ENCODE measurements at regions not wholly inside any gene's neighbourhood (a gene's known extent, or its start where the extent isn't known, plus 50 kb on each side); places are given as distances from the start of the nearest gene placed in this dataset.

DNA sequence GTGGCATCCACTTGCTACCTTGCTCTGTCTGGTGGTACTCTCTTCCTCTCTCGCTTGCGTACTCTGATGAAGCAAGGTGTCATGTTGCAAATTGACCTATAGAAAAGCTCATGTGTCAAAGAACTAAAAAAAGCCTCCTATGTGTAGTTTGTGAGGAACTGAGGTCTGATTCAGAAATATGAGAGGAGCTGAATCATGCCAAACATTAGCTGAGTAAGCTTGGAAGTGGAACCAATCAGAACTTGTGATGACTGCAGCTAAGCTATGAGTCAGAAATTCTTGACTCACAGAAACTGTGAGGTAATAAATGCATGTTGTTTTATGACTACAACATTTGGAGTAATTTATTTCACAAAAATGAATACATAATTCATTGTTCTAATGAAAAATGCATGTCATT lies 2138.8 kb downstream of the PCDH7 start:
- Mint-ChIP-seq H3K4me1 (ENCODE audit: low read depth, unreplicated experiment) (no peaks in the 10 kb centered on the region), H3K27me3 (ENCODE audit: insufficient read depth, unreplicated experiment) (no peaks in the 10 kb centered on the region), H3K36me3 (ENCODE audit: insufficient read depth, unreplicated experiment) (no peaks in the 10 kb centered on the region), H3K9me3 (ENCODE audit: unreplicated experiment) (peaks cover 9% of the 10 kb centered on the region), H3K27ac (ENCODE audit: unreplicated experiment) (no peak overlapping the region), H3K4me3 (ENCODE audit: unreplicated experiment) (no peak overlapping the region)
- intact Hi-C loops (cut with micrococcal nuclease; ENCODE audit: unreplicated experiment), result no loop called here
- no peaks in the 10 kb centered on the region for H3K9me3 ChIP-seq
- H3K27me3 ChIP-seq (replicated peaks; ENCODE audit: control insufficient read depth, insufficient read depth, low read length), result no peaks in the 10 kb centered on the region
- H3K36me3 ChIP-seq (ENCODE audit: control insufficient read depth, insufficient read depth, low read length), result no peaks in the 10 kb centered on the region
- TF ChIP-seq, protein P1, sequence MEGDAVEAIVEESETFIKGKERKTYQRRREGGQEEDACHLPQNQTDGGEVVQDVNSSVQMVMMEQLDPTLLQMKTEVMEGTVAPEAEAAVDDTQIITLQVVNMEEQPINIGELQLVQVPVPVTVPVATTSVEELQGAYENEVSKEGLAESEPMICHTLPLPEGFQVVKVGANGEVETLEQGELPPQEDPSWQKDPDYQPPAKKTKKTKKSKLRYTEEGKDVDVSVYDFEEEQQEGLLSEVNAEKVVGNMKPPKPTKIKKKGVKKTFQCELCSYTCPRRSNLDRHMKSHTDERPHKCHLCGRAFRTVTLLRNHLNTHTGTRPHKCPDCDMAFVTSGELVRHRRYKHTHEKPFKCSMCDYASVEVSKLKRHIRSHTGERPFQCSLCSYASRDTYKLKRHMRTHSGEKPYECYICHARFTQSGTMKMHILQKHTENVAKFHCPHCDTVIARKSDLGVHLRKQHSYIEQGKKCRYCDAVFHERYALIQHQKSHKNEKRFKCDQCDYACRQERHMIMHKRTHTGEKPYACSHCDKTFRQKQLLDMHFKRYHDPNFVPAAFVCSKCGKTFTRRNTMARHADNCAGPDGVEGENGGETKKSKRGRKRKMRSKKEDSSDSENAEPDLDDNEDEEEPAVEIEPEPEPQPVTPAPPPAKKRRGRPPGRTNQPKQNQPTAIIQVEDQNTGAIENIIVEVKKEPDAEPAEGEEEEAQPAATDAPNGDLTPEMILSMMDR (IDR thresholded peaks at IDR 0.05; ENCODE audit: insufficient read depth in 1 of 2, low read depth in 1 of 2, low read length in 1 of 2, severe bottlenecking in 1 of 2, unreplicated experiment in 1 of 2), result no peak
- no peak overlapping the region for H3K4me3 ChIP-seq (ENCODE audit: low read depth, low read length)
- no peaks in the 10 kb centered on the region for H3K4me1 ChIP-seq
- no peak for DNase-seq
- ChIA-PET CTCF (no interaction called here), POLR2A (no interaction called here)
- no TSS peak for BruUV-seq (replicated peaks)

DNA sequence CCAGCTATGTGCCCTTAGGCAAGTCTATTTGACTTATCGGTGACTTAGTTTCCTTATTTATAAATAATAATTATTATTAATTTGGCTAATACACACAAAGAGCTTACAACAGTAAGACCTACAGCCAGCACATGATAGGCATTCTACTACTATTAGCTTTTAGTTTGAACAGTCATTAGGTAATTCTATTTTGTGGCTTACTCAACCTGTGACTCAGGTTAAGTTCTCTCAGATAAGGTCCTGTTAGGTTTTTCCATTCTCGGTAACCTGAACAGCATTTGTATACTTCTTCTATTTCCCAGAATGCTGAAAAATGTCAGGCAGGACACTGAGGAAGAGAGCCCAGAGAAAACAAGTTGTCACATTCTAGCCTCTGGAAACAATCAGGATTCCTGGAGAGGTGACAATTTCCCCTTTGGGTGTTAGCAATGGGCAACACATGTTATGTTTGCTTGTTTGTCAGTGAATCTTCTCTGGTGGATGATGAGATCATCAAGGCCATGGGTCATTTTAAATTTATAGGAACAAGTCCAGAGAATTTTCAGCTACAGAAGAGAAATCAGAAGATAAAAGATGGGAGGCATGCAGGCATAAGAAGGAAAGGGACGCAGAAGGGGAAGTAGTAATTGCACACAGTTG lies 2144.7 kb downstream of the PCDH7 start:
- Histone ChIP-seq H3K9me3 (no peaks in the 10 kb centered on the region), H3K36me3 (ENCODE audit: control insufficient read depth, insufficient read depth, low read length) (no peaks in the 10 kb centered on the region), H3K4me1 (no peaks in the 10 kb centered on the region), H3K27me3 (replicated peaks; ENCODE audit: control insufficient read depth, insufficient read depth, low read length) (no peaks in the 10 kb centered on the region), H3K4me3 (ENCODE audit: low read depth, low read length) (no peak overlapping the region)
- BruUV-seq (replicated peaks), result no TSS peak
- Mint-ChIP-seq H3K27ac (ENCODE audit: unreplicated experiment) (no peak overlapping the region), H3K9me3 (ENCODE audit: unreplicated experiment) (peaks cover 10% of the 10 kb centered on the region), H3K4me3 (ENCODE audit: unreplicated experiment) (no peak overlapping the region), H3K4me1 (ENCODE audit: low read depth, unreplicated experiment) (no peaks in the 10 kb centered on the region), H3K36me3 (ENCODE audit: insufficient read depth, unreplicated experiment) (no peaks in the 10 kb centered on the region), H3K27me3 (ENCODE audit: insufficient read depth, unreplicated experiment) (no peaks in the 10 kb centered on the region)
- intact Hi-C loops (cut with micrococcal nuclease; ENCODE audit: unreplicated experiment), result no loop called here
- ChIA-PET POLR2A (no interaction called here), CTCF (no interaction called here)
- TF ChIP-seq, protein P1 (IDR thresholded peaks at IDR 0.05; ENCODE audit: insufficient read depth in 1 of 2, low read depth in 1 of 2, low read length in 1 of 2, severe bottlenecking in 1 of 2, unreplicated experiment in 1 of 2), result no peak
- DNase-seq, result no peak

DNA sequence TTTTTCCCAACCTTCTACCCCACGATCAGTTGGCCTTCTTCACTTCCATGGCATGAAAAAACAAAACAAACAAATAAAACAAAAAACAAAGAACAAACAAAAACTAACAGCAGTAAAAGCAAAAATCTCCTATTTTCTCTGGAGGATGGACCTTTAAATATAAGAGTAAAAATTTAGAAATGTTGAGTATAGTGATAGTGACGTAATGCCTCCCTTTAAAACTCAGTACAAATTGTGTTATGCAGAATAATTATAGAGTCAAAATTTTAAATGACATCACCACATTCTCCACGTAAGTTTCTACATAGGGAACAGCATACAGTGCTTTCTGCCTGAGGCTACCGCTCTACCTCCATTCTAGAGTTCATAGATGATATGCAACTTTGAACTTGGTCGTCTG lies 2156.4 kb downstream of the PCDH7 start:
- Mint-ChIP-seq H3K4me3 (ENCODE audit: unreplicated experiment) (no peak overlapping the region), H3K27ac (ENCODE audit: unreplicated experiment) (no peak overlapping the region), H3K4me1 (ENCODE audit: low read depth, unreplicated experiment) (no peaks in the 10 kb centered on the region), H3K9me3 (ENCODE audit: unreplicated experiment) (peaks cover 9% of the 10 kb centered on the region), H3K36me3 (ENCODE audit: insufficient read depth, unreplicated experiment) (no peaks in the 10 kb centered on the region), H3K27me3 (ENCODE audit: insufficient read depth, unreplicated experiment) (no peaks in the 10 kb centered on the region)
- intact Hi-C loops (cut with micrococcal nuclease; ENCODE audit: unreplicated experiment), result no loop called here
- H3K36me3 ChIP-seq (ENCODE audit: control insufficient read depth, insufficient read depth, low read length), result no peaks in the 10 kb centered on the region
- CTCF ChIA-PET, result no interaction called here
- no peak for DNase-seq
- no peaks in the 10 kb centered on the region for H3K4me1 ChIP-seq
- TF ChIP-seq, protein P1 (IDR thresholded peaks at IDR 0.05; ENCODE audit: insufficient read depth in 1 of 2, low read depth in 1 of 2, low read length in 1 of 2, severe bottlenecking in 1 of 2, unreplicated experiment in 1 of 2), result no peak
- H3K9me3 ChIP-seq, result no peaks in the 10 kb centered on the region
- POLR2A ChIA-PET, result no interaction called here
- H3K27me3 ChIP-seq (replicated peaks; ENCODE audit: control insufficient read depth, insufficient read depth, low read length), result no peaks in the 10 kb centered on the region
- BruUV-seq (replicated peaks), result no TSS peak
- no peak overlapping the region for H3K4me3 ChIP-seq (ENCODE audit: low read depth, low read length)

All from Caco-2 (cell line).